DMS53 treated with DMSO at 0.1 percent for 48 hours (cell line): ENCODE measurements at regions not wholly inside any gene's neighbourhood (a gene's known extent, or its start where the extent isn't known, plus 50 kb on each side); places are given as distances from the start of the nearest gene placed in this dataset.

ENCODE experiments used
- DNase-seq: peaks from one replicate; lab custom pipeline; 2025; ENCODE audit not compliant: unreplicated experiment; lab: John Stamatoyannopoulos, UW

DNA sequence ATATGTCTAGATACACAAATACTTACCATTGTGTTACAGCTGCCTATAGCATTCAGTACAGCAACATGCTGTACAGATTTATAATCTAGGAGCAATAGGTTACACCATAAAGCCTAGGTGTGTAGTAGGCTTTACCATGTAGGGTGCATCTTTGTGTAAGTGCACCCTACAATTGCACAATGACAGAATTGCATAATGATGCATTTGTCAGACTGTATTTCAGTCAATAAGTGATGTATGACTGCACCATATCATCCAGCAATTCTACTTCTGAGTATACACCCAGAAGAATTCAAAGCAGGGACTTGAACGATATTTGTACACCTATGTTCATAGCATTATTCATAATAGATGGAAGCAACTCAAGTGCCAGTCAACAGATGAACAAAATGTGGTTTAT is 100.4 kb upstream of the SLC44A1 start:
- DNase-seq = no peak

GRCh38 chr9:105144841-105145240 is 99.6 kb upstream of the SLC44A1 start:
- no peak for DNase-seq

- DNase-seq = no peak
Measured at GRCh38 chr9:105146677-105147076, 97.8 kb upstream of the SLC44A1 start.

GRCh38 chr9:105147110-105147871 is 97.2 kb upstream of the SLC44A1 start:
- DNase-seq = no peak

DNA sequence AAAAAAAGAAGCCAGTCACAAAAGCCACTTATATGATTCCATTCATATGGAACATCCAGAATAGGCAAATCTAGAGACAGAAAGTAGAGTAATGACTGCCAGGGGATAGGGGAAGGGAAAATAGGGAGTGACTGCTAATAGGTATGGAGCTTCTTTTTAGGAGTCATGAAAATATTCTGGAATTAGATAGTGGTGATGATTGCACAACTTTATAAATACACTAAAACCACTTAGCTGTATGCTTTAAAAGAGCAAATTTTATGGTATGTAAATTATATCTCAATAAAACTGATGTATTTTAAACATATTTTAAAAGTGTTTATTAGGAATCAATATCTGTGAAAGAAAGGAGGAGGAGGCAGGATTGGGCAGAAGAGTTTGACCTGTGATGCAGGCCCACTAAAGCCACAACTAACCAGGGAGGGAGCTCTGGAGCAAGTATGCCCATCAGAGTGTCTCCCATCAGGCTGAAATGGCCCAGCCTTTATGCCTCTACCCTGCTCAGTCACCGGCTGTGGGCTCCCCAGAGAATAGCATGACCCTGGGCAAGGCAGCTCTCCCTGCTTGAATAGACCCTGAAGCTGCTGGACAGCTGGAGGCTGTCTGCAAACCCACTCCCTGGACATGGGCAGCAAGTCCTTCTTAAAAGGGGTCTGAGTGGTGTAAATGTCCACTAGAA is 96.0 kb upstream of the SLC44A1 start:
- no peak for DNase-seq

GRCh38 chr9:105150991-105151685 is 93.3 kb upstream of the SLC44A1 start:
- peak; percentile 26 for DNase-seq

DNA sequence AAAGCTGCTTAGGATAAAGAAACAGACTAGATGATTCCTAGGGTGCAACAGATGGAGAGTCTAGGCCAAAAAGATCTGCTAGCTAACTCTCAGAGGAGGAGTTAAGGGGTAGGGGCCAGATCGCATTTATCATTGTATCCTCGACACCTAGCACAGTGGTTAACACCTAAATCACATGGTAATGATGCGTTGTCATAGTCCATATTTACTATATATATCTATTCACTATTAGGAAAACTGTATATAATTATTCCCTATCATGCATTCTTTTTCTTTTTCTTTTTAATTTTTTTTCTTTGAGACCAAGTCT is 92.8 kb upstream of the SLC44A1 start:
- no peak for DNase-seq

DNA sequence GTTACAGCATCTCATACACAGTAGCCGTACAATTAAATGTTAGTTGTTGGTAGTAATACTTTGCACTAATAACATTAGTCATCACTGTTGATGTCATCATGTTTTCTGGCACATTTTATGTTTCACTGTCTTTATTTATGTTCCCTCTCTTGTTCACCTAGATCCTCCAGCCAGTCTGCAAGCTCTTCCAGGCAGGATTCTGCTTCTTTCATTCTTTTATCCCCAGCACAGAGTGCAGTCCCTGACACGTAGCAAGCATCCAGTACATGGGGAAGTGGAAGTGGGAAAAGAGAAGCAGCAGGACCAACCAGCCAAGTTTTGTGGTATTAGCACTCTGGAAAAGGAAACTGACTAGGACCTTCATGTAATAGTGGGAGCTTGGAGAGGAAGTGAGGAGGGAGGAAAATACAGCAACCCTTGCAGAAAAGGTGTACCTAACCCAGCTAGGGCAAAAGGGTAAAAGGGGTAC is 89.7 kb upstream of the SLC44A1 start:
- DNase-seq = peak; percentile 6

- DNase-seq = peak; percentile 52
Measured at GRCh38 chr9:105157171-105157583, 87.3 kb upstream of the SLC44A1 start.

DNA sequence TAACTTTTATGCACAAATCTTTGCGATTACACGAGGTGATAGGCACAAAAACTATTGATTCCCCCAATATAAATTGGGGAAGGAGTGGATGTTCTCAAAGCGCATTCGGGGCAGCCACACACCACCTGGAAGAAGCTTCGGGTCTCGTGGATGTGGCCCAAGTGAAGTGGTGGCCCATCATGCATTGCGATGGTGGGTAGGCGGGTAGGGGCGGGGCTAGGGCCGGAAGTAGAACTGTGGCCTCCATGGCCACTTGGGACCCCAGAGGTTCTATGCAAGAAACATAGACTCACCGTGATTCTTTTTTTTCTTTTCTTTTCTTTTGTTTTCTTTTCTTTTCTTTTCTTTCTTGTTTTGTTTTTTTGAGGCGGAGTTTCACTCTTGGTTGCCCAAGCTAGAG is 86.4 kb upstream of the SLC44A1 start:
- DNase-seq = no peak

DNA sequence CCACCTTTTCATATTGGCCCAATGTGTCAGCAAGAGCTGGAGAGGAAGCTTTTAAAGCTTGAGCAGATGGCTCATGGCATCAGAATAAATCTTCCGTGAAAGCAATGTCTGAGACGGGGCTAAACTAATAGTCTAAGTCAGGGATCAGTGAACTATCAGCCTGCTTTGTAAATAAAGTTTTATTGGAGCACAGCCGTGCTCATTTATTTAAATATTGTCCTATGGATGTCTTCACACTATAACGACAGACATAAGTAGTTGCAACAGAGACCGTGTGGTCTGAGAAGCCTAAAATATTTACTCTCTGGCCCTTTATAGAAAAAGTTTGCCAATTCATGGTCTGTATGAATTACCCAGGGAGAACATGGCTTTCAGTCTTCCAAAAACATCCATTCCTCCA is 85.6 kb upstream of the SLC44A1 start:
- no peak for DNase-seq

GRCh38 chr9:105168870-105169319 is 75.6 kb upstream of the SLC44A1 start:
- no peak for DNase-seq

- DNase-seq = no peak
Measured at GRCh38 chr9:105171076-105171475, 73.4 kb upstream of the SLC44A1 start.

GRCh38 chr9:105171589-105171988 is 72.9 kb upstream of the SLC44A1 start:
- no peak for DNase-seq

GRCh38 chr9:105172436-105172835 is 72.0 kb upstream of the SLC44A1 start:
- DNase-seq = no peak

DNA sequence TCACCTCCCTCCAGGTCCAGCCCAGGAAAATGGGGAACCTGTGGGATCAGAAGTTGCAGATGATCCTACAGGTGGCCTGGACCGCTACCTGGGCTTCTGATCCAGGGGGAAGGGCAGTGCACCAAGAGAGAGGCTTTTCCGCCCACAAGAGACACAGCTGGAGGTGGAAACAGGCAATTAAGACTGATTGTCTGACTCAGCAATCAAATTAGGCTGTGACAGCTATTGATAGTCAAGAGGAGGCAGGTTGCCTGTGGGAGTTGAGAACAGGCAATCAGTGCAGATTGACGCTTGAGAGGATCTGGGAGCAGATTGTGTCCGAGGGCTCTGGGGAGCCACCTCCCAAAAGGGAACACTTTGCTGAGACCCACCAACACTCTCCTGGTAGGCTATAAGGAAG is 71.1 kb upstream of the SLC44A1 start:
- no peak for DNase-seq

DNA sequence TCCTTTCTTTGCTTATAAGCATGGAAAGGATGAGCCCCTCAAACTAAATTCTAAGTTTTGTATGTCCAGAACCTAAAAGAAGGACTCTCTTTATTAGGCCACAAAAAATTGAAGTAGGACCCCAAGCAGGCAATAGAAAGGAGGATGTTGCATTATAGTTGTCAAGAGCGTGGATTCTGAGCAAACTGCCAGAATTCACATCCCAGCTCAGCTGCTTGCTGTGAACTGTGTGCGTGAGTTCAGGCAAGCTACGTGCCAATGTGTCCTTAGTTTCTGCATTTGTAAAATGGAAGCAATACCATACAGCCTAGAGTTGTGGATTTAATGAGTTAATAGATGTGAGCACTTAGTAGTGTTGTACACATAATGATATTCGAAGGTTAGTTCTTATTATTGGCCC is 70.6 kb upstream of the SLC44A1 start:
- DNase-seq = no peak

DNA sequence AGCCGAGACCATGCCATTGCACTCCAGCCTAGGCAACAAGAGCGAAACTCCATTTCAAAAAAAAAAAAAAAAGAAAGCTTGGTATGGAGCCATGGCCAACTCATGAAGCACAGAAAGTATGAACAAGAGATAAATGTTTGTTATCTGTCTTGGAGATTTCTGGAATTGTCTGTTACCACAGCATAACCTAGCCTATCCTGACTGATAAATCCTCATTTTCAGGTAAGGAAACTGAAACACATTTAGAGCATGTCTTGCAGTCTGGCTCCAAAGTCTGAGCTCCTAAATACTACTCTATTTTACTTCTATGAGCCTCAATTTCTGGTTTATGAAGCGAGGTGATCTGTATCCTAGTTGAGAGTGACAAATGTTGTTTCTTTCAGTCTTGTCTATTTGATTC is 68.3 kb upstream of the SLC44A1 start:
- DNase-seq = no peak

GRCh38 chr9:105178076-105178475 is 66.4 kb upstream of the SLC44A1 start:
- no peak for DNase-seq

DNA sequence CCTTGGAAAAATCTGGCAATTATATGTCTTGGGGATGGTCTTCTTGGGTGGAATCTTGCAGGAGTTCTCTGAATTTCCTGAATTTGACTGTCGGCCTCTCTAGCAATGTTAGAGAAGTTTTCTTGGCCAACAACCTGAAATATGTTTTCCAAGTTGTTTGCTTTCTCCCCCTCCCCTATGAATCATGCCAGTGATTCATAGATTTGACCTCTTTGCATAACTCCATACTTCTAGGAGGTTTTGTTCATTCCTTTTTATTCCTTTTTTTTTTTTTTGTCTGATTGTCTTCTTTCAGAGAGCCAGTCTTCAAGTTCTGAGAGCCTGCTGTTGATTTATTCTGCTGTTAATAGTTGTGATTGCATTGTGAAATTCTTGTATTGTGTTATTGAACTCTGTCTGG is 56.7 kb upstream of the SLC44A1 start:
- DNase-seq = no peak

GRCh38 chr9:105188746-105189145 is 55.7 kb upstream of the SLC44A1 start:
- no peak for DNase-seq

DNA sequence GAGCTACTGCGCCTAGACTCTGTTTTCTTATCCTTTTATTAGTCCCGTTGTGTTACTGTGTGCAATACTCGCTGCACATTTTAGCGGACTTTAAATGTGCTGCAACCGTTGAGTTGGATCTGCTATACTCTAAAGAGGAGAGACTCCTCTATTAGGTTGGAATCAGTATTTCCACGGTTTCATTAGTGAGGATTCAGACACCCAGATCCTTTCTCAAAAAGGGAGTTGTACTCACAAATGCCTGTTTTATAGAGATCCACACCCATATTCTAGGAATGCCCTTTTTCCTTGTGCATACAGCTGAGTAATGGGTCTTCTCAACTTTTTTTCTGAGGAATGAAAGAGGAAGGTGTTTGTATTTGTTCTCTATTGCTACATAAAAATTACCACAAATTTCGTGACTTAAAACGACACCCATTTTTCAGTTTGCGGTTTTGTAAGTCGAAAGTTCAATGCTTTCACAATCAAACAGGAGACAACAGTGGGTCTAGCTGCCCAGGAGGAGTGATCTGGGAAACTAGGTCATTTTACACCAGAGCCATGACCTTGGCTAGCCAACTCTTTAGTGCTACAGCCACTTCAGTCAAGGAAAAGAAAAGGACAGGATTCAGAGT is 52.8 kb upstream of the SLC44A1 start:
- DNase-seq = no peak
